Dermis blood vessel endothelial cell (primary cell): ENCODE measurements at regions not wholly inside any gene's neighbourhood (a gene's known extent, or its start where the extent isn't known, plus 50 kb on each side); places are given as distances from the start of the nearest gene placed in this dataset.
"Not testable (repeated sequence)": the region's sequence is repeated elsewhere in the genome, so short reads cannot be mapped to it uniquely, and the experiment has no call there.

ENCODE experiments used
- DNase-seq: peaks from one replicate; pipeline ENCODE4 v3.0.0; 2010

DNA sequence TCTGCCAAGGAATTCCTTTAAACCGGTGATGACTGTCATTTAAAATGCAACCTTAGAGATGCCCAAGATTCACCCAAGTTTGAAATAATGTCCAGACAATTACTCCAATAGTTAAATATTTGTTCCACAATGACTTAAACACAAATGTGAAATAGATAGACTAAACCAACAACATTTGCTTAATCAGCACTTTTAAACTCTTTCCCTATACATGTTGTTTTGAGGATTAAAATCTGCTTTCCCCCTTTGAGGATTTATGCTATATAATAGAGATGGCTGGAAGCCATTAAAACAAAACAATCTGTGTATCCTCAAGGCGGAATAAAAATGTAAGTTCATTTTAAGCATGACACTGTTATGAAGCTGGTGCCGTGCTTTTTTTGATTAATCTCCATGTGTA lies 297.8 kb upstream of the RSPO3 start:
- DNase-seq = no peak

DNA sequence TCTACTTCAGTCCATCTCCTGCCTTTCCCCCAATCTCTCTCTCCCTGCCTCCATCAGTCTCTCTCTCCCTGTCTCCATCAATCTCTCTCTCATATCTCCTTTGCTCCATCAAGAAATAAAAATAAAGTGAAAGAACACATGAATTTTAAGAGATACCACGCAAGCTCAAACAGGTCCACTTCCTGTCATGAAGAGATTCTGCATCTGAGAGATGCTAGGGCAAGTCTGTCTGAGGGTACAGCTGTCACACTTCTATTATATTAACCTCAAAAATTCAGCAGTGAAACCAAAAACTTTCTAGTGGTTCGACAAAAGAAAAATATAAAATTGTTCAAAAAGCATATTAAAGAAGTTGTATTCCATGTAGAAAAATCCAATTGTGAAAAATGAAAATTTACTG lies 296.8 kb upstream of the RSPO3 start:
- no peak for DNase-seq

DNA sequence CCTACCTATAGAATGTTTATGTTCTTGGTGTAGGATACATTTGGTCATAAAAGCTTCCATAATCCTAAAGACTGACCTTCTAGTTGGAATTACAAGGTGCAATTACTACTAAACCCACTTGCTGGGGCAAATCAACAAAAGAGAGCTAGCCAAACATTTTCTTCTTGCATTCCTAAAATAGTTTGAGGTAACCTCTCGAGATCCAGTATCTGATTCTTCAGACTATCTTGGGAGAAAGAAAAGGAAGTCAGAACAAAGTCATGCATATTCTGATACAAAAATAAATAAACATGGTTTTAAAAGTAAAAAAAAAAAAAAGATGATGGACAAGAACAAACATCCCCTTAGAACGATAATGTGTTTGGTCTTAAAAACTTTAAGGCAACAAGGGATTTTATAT lies 294.2 kb upstream of the RSPO3 start:
- DNase-seq = no peak

DNA sequence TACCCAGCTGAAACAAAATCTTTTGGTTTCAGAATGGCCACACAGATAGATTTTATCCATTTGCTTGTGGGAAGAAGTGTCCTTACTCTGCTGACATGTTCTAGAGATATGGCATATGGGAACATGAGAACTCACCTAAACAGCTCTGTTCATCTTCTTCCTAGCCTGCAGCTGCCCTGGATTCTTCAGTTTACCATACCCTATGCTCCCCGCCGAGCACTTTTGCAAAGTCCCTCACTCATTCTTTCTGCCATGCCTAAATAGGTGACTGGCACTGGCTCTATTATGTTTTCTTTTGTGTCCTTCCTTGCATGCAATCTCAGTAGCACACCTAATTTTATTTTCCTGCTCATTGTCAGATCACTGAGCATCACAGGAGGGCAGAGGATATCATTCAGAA lies 293.7 kb upstream of the RSPO3 start:
- DNase-seq = no peak

DNA sequence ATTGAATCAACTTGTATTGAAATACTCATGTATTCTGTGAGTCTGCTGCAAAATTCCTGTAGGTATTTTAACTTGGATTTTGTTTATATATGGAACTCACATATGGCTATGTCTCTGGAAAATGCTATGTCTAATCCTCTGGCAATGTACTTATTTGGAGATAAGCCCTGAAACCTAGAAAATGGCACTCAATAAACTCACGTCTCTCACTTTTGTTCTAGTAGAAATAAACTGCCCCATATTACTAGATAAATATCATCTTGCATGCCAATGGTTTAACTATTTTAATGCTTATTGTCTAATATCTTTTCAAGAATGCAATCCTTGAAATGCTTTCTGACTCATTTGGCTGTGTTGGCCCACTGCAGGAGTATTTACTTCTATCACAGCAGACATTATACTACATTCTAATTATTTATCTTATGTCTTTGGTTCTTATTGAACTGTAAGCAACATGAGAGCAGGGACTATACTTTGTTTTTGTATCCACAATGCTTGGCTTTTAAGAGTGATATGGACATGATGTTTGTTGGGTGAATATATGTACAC lies 292.2 kb upstream of the RSPO3 start:
- DNase-seq = no peak

DNA sequence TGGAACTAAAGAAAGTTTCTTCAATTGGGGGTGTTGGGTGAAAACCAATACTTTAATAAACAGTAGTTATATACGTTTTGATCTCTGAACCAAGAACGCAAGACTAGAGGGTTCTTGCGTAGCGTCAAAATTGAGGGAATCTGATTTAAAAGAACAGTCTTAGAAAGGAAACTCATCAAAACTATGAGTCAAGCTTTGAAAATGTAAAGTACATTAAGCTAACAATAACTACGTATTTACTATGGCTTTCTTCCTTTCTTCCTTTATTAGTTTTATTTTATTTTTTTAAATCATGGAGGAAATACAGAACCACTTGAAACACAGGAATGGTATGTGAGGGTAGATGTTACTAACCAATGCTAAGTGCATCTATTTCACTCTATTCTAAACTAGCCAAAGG lies 287.0 kb upstream of the RSPO3 start:
- peak; percentile 47 for DNase-seq

DNA sequence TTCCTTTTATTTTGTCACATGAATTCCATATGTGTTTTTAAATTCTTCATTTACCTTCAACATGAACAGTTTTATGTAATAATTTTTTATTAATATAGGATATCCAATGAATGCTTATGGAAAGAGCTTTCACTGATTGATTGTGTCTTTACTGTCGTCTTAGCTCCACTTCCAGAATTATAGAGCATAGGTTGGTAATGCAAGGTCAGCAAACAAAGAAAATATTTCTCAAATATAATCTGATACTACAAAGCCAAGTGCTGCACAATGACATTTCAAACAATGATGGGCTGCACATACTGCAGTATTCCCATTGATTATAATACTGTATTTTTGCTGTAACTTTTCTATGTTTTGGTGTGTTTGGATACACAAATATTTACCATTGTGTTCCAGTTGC lies 275.7 kb upstream of the RSPO3 start:
- no peak for DNase-seq

DNA sequence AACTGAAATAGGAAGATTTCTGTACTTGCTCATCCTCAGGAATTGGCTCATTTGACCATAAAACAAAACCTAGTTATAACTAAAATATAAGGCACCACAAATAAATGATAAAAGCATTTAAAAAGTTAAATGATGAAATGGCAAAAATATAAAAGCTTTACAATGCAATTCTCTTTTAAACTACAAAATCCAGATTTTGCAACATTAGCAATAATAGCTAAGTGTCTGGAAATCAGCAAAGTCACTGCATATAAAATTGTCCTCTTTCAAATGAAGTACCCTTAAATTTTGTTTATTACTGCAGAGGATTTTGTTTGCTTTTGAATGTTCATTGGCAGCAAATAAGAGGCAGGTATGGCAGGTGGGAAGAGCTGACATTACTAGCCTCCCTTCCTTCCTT lies 270.4 kb upstream of the RSPO3 start:
- DNase-seq = no peak

DNA sequence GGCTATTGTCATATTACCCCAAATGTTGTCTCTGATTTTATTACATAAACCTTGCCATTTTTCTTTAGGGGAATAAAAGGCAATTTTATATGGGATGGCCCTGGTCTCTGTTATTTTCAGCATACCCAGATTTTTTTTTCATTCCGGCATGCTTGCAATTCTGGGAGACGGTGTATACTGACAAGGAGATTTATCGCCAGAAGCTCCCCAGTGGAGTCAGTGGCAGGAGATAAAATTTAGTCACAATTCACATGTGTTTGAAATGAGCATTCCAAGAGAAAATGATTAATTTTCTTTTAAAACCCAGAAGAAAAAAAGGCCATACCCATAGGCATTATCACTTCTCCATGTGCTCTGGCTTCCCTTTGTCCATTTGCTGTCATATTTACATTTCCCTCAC lies 250.8 kb upstream of the RSPO3 start:
- DNase-seq = no peak

DNA sequence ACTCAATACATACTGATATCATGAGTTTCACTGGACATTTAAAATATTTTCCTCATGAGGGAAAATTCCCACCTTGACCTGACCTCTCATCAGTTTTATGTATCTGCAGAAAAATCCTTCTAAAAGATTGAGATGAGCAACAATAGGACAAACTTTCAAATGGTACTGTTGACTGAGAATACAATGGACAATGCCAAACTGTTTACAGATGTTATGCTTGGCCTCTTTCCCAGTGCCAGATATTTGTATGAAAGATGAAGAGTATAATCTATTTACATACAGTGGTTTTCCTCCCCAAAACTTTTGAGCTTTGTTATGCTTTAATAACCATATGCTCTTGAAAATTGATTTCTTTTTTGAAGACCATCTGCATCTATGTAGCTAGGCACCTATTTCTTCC lies 245.1 kb upstream of the RSPO3 start:
- DNase-seq = peak; percentile 37

DNA sequence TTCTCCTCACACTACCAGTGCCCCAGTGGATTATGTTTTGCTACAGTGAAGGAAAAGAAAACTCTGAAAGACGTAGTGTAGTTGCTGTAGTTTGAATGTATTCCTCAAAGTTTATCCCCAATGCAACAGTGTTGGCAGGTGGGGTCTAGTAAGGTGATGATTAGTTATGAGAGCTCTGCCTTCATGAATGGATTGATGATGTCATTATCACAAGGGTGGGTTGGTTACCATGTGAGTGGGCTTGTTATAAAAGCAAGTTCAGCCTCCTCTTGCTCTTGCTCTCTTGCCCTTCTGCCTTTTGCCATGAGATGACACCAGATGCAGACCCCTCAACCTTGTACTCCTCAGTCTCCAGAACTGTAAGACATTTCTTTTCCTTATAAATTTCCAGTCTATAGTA lies 244.7 kb upstream of the RSPO3 start:
- no peak for DNase-seq

DNA sequence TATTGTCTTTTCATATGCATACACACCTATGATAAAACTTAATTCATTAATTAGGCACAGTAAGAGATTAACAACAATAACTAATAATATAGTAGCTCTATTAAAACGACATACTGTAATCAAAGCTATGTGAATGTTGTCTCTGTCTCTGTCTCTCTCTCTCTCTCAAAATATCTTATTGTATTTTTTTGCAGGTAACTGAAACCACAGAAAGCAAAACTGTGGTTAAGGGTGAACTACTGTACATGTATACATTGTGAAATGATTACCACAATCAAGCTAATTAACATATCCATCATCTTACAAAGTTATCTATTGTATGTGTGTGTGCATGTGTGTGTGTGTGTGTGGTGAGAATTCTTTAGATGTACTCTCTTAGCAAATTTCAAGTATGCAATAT lies 242.0 kb upstream of the RSPO3 start:
- DNase-seq = no peak

DNA sequence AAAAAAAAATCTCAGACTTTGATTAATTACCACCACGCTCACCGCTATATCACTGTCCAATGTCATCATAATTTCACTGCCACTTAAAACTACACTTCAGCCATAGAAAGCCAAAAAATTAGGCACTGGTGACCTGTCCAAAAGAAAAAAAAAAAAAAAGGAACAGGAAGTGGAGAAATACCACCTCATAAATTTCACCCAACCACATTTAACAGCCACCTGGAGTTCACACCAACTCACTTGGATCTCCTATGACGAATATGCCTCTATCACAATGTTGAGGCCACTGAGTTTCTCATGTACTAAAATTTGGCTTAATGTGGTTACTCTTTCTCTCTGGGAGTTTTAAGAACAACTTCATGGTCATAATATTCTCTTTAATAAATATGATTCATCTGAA lies 237.5 kb upstream of the RSPO3 start:
- DNase-seq = no peak

DNA sequence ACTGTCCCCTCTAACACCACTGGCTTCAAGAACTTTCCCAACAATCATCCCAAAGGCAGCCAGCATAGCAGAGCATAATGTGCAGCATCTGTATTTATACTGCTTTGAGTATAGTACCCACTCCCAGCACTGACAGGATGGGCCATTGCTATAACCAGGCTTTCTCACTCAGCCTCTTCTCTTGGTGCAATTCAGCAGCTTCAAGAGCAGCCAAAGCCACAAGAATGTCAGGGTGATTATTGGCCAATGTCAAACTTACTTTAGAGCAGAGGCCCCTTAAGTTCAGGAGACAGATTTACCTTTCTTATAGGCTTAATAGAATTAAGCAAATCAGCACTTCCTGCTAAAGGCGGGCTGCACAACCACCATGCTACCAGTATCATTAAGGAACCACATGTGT lies 232.4 kb upstream of the RSPO3 start:
- no peak for DNase-seq

DNA sequence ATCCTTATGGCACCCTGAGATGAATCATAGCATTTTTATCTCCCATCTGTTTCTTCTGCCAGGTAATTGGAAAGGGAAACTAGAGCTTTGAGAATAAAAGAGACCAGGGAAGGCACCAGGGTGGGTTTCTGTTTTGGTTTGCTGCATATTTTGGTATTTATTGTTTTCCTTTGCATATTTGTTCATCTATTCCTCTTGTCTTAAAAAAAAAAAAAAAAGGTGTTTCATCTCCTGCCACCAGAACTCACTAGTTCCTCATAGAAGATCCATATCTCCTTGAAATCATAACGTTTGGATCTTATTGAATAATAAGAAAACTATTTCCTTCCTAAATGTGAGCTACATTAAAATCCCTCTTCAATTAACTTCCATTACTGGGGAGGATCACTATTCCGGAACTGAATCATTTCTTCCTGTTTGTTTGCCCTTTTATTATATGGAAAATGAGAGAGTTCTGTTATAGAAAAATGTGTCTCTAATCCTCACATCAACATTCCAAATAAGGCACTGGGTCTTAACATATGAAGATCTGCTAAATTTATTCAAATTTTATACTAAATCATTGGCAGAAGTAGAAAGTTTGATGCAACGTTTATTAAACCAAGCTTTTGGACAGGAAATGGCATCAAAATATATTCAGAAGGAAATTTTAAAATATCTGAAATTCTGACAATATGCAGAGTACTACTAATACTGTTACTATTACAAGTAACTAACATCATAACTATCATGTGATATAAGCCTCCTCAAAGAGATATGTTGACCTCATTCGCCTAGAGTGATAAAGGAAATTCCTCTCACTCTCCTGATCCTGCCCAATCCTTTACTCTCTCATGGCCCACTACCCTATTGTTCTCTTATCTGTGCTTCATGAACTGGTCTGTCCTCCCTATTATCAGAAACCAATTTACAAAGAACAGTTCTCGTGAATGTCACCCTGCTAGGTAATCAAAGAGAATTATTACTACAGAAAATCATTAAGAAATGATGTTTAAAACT lies 229.4 kb upstream of the RSPO3 start:
- DNase-seq = peak; percentile 73

DNA sequence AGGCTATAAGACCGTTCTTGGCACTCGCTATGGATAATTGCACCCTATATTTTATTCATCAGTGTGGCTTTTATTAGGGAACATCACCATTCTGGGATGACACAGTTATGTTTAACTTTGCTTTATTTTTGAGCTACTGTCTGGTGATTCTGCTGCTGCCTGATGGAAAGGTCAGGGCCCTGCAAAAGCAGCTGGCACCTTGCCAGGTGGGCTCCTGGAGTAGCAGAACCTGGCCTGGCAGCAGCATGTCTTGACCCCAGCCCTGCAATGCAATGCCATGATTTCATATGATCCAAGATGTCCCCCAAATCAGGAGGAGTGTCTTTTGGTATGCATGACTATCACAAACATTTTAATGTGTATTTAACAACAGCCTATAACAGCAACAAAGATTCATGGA lies 228.4 kb upstream of the RSPO3 start:
- peak; percentile 24 for DNase-seq

DNA sequence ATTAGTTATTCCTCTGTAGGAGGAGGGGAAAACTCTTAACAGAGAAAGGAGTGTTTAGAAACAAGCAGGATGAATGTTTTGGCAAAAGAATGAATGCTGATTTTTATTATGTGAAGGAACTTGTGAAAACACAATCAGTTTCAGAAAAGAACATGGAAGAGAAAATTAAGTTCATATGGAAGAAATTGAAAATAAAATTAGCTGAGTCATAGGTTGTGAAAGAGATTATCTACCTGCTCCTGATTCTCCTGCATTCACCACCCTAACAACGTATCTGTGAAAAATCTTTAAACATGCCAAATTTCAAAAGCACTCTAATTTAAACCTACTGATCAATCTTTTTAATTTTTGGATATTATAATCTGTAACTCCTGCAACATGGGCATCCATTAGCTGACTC lies 227.3 kb upstream of the RSPO3 start:
- no peak for DNase-seq

DNA sequence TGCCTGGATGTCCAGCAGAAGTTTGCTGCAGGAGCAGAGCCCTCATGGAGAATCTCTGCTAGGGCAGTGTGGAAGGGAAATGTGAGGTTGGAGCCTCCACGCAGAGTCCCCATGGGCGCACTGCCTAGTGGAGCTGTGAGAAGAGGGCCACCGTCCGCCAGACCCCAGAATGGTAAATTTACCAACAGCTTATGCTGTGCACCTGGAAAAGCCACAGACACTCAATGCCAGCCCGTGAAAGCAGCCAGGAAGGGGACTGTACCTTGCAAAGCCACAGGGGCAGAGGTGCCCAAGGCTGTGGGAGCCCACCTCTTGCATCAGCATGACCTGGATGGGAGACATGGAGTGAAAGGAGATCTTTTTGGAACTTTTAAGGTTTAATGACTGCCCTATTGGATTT lies 225.6 kb upstream of the RSPO3 start:
- DNase-seq = not testable (repeated sequence)

DNA sequence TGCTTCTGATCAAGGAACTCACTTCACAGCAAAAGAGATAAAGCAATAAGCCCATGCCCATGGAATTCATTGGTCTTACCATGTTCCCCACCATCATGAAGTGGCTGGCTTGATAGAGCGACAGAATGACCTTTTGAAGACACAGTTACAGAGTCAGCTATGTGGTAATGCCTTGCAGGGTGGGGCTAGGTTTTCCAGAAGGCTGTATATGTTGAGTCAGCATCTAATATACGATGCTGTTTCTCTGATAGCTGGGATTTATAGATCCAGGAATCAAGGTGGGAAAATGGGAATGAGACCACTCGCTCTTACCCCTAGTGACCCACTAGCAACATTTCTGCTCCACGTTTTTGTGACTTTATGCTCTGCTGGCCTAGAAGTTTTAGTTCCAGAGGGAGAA lies 220.7 kb upstream of the RSPO3 start:
- DNase-seq = no peak

DNA sequence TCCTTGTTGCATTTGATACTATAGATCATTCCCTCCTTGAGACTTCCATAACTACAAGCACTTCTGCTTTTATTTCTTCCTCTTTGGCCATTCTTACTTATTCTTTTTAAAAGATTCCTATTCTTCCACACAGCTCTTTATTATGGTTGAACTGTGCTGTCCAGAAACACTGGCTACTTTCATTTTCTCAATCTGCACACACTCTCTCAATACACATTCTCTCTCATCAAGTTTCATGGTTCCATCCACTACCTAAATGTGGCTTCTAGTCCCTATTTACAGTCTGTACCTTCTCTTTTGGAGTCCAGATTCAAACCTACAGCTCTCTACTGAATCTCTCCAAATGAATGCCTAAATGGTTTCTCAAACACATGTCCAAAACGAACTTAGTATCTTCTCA lies 214.3 kb upstream of the RSPO3 start:
- DNase-seq = no peak

DNA sequence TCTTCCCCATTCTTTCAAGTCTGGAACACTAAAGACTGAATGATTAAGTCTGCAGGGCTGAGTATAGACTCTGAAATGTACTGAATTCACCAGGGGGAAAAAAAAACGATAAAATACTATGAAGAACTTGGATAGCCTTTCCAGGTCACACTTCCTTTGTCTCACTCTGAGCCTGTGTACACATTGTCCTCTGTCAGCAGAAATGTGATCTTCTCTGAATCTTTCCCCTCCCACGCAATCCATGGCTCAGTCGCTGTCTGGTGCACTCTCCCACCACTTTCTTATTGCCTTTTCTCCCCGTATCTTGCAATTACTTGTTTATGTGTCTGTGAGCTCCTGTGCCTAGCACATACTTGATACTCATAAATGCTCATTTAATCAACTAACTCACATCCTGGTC lies 212.6 kb upstream of the RSPO3 start:
- DNase-seq = no peak

DNA sequence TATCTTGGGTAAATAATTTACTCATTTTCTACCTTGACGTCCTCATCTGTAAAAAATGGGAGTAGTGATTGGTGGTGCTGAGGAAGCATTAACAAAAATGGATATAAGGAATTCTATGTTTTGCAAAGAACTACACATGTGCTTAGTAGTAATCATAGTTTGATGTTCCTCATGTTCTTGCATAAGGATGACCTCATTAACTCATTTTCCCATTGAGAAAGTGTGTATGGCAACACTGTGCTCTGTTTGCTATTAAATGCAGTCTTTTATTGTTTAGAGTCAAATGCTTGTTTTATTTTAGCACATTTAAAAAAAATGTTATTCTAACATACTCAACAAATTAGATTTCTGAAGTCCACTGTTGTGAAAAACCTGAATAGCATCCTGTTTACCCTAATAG lies 211.2 kb upstream of the RSPO3 start:
- no peak for DNase-seq

DNA sequence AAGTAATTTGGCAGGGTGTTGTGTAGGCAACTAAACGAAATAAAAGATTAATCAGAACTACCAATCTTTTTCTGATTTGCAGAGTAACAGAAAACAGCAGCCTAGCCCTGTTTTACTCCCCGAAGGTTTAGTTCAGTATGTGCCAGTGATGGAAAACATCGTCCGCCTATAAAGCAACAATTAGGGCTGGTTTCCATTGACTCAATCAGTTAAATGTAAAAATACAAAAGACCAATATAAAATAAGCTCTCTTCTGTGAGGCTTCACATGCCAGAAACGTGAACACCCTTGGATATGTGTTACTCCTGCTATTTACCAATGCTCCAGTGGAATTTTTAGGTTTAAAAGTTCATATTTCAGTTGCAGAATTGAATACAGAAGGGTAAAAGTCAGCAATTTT lies 210.5 kb upstream of the RSPO3 start:
- no peak for DNase-seq

DNA sequence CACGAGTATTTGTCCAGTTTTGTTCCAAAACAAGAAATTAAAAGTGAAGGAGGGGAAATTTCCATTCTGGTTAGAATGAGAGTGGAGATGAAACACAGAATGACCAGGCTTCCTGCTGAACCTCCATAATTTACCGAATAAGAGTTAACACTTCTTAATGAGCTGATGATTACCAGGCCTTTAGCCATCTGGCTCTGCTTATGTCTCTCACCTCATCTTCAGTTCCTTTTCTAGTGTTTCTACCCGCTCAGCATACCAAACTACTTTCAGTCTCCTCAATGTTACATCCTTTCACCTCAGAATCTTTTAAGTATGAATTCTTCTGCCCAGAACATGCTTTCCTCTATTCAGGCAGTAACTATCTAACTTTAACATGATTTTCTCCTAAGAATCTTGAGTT lies 209.0 kb upstream of the RSPO3 start:
- no peak for DNase-seq

DNA sequence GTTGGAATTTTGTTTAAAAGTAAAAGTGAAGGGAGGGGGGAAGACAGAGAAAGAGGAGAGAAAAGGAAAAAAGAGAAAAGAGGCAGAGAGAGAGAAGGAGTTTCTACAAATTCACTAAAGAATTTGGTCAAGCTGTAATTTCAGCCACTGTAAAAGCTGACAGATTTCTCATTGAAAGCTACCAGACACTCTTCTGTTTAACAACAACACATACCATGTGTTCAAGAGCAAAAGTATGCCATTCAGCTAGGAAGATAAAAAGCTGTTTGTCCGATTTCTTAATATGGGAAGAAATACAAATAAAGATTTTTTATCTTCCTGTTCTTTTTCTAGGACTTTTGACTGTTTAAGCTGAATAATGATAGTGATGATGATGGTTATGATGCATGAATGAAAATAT lies 204.8 kb upstream of the RSPO3 start:
- DNase-seq = no peak
